ENCODE measurements at regions not wholly inside any gene's neighbourhood (a gene's known extent, or its start where the extent isn't known, plus 50 kb on each side); places are given as distances from the start of the nearest gene placed in this dataset.

- DNase-seq (ENCODE audit: low read depth in 2 of 2): peak; percentile 78 to 80
Observed at GRCh38 chrX:39730662-39731329, 367.0 kb downstream of the BCOR start.

DNA sequence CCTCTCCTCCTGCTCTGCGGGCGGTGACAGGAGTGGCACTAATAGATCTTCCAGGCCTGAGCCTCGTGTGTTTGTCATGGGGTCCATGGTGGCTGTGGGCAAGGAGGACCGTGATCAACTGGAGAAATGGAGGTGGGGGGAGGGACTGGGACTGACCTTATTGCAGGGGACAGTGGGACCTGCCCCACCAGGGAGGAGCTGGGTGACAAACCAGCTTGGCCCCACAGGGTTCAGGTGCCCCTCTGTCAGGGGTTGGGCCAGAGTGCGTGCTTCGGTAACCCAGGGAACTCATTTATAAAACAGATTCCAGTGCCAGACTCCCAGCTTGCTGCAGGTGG is 366.5 kb downstream of the BCOR start:
- no peak for DNase-seq (ENCODE audit: low read depth in 2 of 2)

DNA sequence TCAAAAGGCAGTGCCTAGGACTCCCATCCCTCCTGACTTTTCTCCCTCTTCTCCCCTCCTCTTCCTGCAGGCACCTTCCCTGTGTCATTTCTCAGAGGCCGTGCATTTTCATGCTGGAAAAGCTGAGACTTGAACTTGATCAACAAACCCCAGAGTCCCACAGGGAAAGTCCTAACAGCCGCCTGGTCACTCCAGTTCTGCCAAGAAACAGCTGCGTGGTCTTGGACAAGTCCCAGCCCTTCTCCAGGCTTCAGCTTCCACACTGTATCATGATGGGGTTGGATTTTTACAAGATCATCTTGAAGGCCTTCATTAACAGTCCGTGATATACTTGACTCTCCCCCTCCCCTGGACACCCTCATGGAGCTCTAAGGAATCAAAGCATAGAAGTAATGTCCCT is 366.0 kb downstream of the BCOR start:
- no peak for DNase-seq (ENCODE audit: low read depth in 2 of 2)

DNA sequence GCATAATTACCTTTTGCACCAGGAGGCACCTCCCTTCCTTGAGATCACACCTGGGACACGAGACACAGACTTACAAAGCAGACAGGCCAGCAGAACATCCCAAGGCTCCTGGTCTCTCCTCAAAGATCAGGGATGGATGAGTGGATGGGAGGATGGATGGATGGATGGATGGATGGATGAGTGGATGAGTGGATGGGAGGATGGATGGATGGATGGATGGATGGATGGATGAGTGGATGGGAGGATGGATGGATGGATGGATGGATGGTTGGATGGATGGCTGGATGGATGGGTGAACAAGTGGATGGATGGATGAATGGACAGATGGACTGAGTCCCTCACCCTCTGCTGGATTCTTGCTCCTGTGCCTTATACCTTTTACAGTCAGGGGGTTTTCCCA is 364.0 kb downstream of the BCOR start:
- no peak for DNase-seq (ENCODE audit: low read depth in 2 of 2)

- no peak for DNase-seq (ENCODE audit: low read depth in 2 of 2)
Observed at GRCh38 chrX:39734174-39734776, 363.5 kb downstream of the BCOR start.

- no peak for DNase-seq (ENCODE audit: low read depth in 2 of 2)
Observed at GRCh38 chrX:39736216-39737211, 361.2 kb downstream of the BCOR start.

- DNase-seq (ENCODE audit: low read depth in 2 of 2): no peak
Observed at GRCh38 chrX:39739585-39739984, 358.2 kb downstream of the BCOR start.

DNA sequence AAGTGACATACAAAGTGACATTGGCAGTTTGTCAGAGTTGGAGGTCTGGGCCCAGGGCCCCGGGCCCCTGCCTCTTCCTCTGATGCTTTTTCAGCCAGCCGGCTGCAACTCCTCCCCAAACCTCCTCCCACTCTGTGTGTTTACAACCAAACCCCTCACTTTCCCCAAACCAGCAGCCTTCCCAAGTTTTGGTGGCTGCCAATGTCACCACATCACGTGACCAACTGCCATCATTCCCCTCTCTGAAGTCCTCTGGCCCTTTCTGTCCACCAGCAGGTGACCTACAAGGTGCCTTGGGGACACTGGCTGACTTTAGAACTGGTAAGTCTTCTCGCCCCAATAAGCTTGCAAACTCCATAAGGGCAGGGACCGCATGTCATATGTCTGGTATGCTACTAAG is 357.7 kb downstream of the BCOR start:
- DNase-seq (ENCODE audit: low read depth in 2 of 2): no peak

DNA sequence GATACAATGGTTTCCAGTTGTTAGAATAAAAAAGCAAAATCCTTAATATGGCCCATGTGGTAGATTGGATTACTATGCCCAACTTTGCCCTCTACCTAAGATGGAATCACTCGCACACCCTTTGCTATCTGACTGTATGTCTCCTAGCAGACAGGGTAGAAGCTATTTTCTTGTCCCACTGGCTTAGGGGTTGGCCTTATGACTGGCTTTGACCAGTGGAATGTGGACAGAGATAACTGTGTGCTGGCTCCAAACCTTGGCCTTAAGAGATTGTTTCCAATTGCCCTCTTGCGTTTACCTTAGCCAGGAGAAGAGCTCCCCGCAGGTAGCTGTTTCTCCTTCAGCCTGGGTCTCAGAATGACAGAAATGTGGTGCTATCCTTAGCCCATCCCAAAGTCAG is 355.9 kb downstream of the BCOR start:
- no peak for DNase-seq (ENCODE audit: low read depth in 2 of 2)

GRCh38 chrX:39745818-39746217 is 351.9 kb downstream of the BCOR start:
- DNase-seq (ENCODE audit: low read depth in 2 of 2): no peak

GRCh38 chrX:39749135-39749534 is 348.6 kb downstream of the BCOR start:
- no peak for DNase-seq (ENCODE audit: low read depth in 2 of 2)

- DNase-seq (ENCODE audit: low read depth in 2 of 2): no peak
Observed at GRCh38 chrX:39749728-39750127, 348.0 kb downstream of the BCOR start.

DNA sequence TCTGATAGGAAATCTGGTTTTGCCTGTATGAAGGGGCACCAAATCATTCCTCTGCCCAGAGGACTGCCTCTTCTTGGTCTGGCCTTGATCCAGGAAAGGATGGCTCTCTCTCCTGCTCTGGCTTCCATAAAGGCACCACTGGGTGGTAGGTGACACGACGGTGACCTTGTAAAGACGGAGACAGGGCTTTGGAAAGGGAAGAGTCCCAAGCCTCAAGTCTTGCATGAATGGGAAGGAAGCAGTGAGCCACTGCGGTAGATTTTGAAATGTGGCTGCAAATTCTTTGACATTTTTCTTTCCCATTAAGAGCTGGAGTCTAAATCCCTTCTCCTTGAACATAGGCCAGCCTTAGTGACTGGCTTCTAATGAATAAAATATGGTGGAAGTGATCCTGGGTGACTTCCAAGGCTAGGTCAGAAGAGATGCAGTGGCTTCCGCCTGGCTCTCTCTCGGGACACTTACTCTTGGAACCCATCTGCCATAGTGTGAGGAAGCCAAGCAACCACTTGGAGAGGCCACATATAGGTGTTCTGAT is 347.4 kb downstream of the BCOR start:
- DNase-seq (ENCODE audit: low read depth in 2 of 2): no peak

GRCh38 chrX:39750848-39751247 is 346.9 kb downstream of the BCOR start:
- no peak for DNase-seq (ENCODE audit: low read depth in 2 of 2)

DNA sequence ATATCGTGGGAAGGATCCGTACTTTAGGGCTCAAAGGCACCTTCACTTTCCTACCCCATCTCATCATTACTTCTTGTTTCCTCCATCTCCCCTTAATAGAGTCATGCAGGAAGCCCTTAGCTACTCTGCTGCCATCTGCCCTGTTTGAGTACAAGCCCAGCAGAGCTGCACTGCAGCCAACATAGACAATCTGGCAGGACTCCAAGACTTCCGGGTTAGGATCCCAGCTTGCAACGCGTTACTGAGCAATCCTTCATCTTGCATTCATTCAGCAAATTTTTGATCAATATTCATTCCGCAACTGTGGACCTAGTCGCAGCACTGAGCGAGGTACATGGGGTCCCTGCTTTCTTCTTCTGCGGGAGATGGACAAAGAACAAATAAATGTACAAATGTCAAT is 344.9 kb downstream of the BCOR start:
- DNase-seq (ENCODE audit: low read depth in 2 of 2): no peak

DNA sequence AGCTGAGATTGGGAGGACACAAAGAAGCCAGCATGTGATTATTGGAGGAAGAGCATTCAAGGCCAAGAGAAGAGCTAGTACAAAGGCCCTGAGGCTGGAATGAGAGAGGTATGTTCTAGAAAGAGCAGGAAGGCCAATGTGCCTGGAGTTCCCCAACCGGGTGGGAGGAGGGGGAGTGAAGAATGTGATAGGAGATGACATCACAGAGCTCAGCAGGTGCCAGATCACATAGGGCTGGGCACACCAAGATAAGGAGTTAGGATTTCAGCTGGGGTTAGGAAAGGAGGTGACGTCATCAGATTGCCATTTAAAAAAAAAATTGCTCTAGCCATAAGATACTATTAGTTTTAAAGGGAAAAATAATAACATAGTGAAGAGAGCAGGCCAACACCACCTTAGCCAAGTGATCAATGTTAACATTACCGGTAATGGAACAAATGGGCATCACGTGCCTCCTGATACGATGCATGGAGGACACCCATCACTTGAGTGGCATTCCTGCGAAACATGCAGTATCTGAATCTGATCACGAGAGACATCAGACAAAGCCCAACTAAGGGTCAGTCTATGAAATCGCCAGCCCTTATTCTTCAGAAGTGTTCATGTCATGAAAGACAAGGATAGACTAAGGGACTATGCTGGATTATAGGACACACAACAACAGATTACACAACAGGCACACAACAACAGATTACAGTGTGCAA is 344.3 kb downstream of the BCOR start:
- DNase-seq (ENCODE audit: low read depth in 2 of 2): no peak

GRCh38 chrX:39755143-39756032 is 342.4 kb downstream of the BCOR start:
- DNase-seq (ENCODE audit: low read depth in 2 of 2): peak; percentile 90

DNA sequence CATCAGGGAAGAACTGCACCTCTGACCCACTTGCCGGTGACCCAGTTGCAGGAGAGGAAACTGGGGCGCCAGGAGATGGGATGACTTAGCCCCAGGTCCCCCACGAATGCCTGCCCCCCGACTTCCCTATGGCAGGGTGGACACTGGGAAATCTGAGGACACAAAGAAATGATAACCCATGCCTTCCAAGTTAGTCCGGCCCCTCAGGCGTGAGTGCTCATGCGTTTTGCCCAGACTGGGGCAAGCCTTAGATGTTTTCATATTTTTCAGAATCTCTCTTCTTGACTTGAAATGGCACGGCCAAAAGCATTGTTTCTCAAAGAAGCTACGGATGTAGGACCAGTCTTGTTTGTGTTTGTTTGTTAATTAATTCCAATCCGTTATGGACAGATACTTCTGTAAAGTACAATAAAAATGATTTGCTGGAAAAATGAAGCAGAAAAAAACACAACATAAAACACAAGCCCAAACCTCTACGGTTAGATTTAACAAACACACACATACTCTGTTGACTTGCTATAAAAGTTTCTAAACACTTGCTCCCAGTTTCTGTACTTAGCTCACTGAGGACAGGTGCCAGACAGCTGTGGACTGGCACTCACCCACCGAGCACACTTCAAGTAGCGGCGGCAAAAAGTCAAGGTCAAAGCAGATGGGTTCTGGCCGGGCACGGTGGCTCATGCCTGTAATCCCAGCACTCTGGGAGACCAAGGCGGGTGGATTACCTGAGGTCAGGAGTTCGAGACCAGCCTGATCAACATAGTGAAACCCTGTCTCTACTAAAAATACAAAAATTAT is 341.5 kb downstream of the BCOR start:
- no peak for DNase-seq (ENCODE audit: low read depth in 2 of 2)

DNA sequence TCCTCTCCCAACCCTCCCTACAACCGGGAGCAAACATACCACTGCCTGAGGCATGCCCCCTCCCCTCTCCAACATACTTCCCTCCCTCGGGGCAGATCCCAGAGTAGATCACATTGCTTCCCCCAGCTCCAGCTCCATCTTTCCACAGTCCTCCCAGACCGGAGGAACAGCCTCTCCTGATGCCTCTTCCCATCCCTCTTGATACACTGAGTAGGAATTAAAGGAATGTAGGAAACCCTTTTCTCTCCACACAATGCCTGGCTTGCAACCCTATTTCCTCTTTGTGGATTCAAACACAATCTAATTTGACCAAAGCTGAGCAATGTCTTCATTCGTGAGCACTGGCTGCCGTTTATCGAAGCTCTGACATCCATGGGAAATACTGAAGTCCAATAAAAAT is 339.8 kb downstream of the BCOR start:
- peak; percentile 58 to 59 for DNase-seq (ENCODE audit: low read depth in 2 of 2)

Measured in fibroblast of skin of left quadriceps (primary cell).